B cell (primary cell): ENCODE measurements at regions not wholly inside any gene's neighbourhood (a gene's known extent, or its start where the extent isn't known, plus 50 kb on each side); places are given as distances from the start of the nearest gene placed in this dataset.
"Not testable (repeated sequence)": the region's sequence is repeated elsewhere in the genome, so short reads cannot be mapped to it uniquely, and the experiment has no call there.

Source experiments
- ATAC-seq: fragments of 200-7000 bp; cut with Tn5 transposase; one replicate; pipeline ENCODE4 v1.10.0; 2021; ENCODE audit warnings: low read depth, mild to moderate bottlenecking, moderate number of reproducible peaks, moderate library complexity
- CTCF ChIA-PET: fragments of 350-600 bp; sonication (Branson Sonifier 250); formaldehyde crosslinking; loops from one replicate; lab custom pipeline; 2021; ENCODE audit warnings: antibody characterized with exemption, inconsistent platforms; lab: Charles Lee
- POLR2A ChIA-PET: fragments of 350-600 bp; sonication (Branson Sonifier 250); formaldehyde crosslinking; loops from one replicate; lab custom pipeline; 2021; ENCODE audit warnings: antibody characterized with exemption; lab: Charles Lee
- DNase-seq: peaks from one replicate; pipeline ENCODE4 v3.0.0; 2013
- H2AFZ ChIP-seq: 2 replicates; pipeline ENCODE4 v1.6.1; 2012; ENCODE audit warnings: mild to moderate bottlenecking, low read depth, low read length; ENCODE audit not compliant: insufficient read depth, poor library complexity, severe bottlenecking
- H3K27ac ChIP-seq, 2 donors: 1 replicate in 1 of 2; 2 replicates in 1 of 2; pipeline ENCODE4 v1.5.1; 2012 to 2013; ENCODE audit warnings: low read length in 2 of 2, mild to moderate bottlenecking in 2 of 2, moderate library complexity in 1 of 2
- H3K27me3 ChIP-seq, 4 experiments: fragments of 200-600 bp in 1 of 4; sonication (generic) in 1 of 4; replicated peaks in 1 of 4; 1 replicate in 2 of 4; 2 replicates in 2 of 4; pipeline versions ENCODE4 v1.6.1 to v1.7.0; 2013 to 2016; ENCODE audit warnings: low read length in 3 of 4, mild to moderate bottlenecking in 2 of 4, mixed read lengths in 1 of 4, moderate library complexity in 1 of 4; ENCODE audit not compliant: insufficient read depth in 4 of 4, control insufficient read depth in 3 of 4; ENCODE audit errors: control extremely low read depth in 1 of 4
- H3K36me3 ChIP-seq, 2 experiments: replicated peaks in 1 of 2; 1 replicate in 1 of 2; 2 replicates in 1 of 2; pipeline versions ENCODE4 v1.6.1 to v1.7.1; 2013; ENCODE audit warnings: low read length in 1 of 2; ENCODE audit not compliant: insufficient read depth in 2 of 2, control insufficient read depth in 1 of 2; ENCODE audit errors: control extremely low read depth in 1 of 2, extremely low read depth in 1 of 2
- H3K4me1 ChIP-seq, 2 donors: fragments of 200-600 bp in 1 of 2; sonication (generic) in 1 of 2; 1 replicate in 1 of 2; 2 replicates in 1 of 2; pipeline versions ENCODE4 v1.5.1 to v1.6.1; 2013 to 2017; ENCODE audit warnings: low read length in 2 of 2; ENCODE audit not compliant: control insufficient read depth in 2 of 2, insufficient read depth in 2 of 2
- H3K4me2 ChIP-seq: replicated peaks from 2 replicates; pipeline ENCODE3; 2012; ENCODE audit warnings: mild to moderate bottlenecking, low read depth, low read length; ENCODE audit not compliant: poor library complexity, severe bottlenecking
- H3K4me3 ChIP-seq, 5 experiments: fragments of 200-600 bp in 1 of 5; sonication (generic) in 1 of 5; 1 replicate in 3 of 5; 2 replicates in 2 of 5; pipeline versions ENCODE4 v1.5.1 to v1.7.0; 2011 to 2016; ENCODE audit warnings: low read length in 4 of 5, mild to moderate bottlenecking in 4 of 5, low read depth in 2 of 5, control low read depth in 1 of 5, moderate library complexity in 1 of 5; ENCODE audit not compliant: insufficient read depth in 1 of 5; ENCODE audit errors: control extremely low read depth in 1 of 5, extremely low read depth in 1 of 5
- H3K79me2 ChIP-seq: fragments of 200-600 bp; sonication (generic); one replicate; pipeline ENCODE4 v1.6.0; 2016; ENCODE audit warnings: low read length; ENCODE audit not compliant: control insufficient read depth, insufficient read depth
- H3K9ac ChIP-seq: fragments of 200-600 bp; sonication (generic); 2 replicates; pipeline ENCODE4 v1.6.1; 2017; ENCODE audit warnings: mild to moderate bottlenecking, low read length, moderate library complexity
- H3K9me3 ChIP-seq, 3 donors: one replicate each; pipeline versions ENCODE4 v1.6.1 to v1.7.1; 2013; ENCODE audit warnings: low read length in 2 of 3; ENCODE audit not compliant: control insufficient read depth in 2 of 3, insufficient read depth in 1 of 3; ENCODE audit errors: control extremely low read depth in 1 of 3
- H4K20me1 ChIP-seq: 2 replicates; pipeline ENCODE4 v1.6.0; 2012; ENCODE audit warnings: mild to moderate bottlenecking, low read length; ENCODE audit not compliant: insufficient read depth, control insufficient read depth, poor library complexity, severe bottlenecking
- H3K27ac Mint-ChIP-seq: one replicate; pipeline ENCODE4 v1.8.0; 2021; ENCODE audit warnings: mixed read lengths
- H3K27me3 Mint-ChIP-seq: one replicate; pipeline ENCODE4 v1.8.0; 2021; ENCODE audit warnings: mixed read lengths
- H3K4me1 Mint-ChIP-seq: one replicate; pipeline ENCODE4 v1.8.0; 2021; ENCODE audit warnings: mixed read lengths
- H3K4me3 Mint-ChIP-seq: one replicate; pipeline ENCODE4 v1.8.0; 2021; ENCODE audit warnings: mixed read lengths
- H3K9me3 Mint-ChIP-seq: one replicate; pipeline ENCODE4 v1.8.0; 2022; ENCODE audit warnings: mixed read lengths; ENCODE audit not compliant: insufficient read depth
- CTCF ChIP-seq: fragments of 200-600 bp; IDR thresholded peaks from one replicate; pipeline ENCODE4 v1.8.0; 2022; ENCODE audit warnings: antibody characterized with exemption, mild to moderate bottlenecking
- EZH2 ChIP-seq: IDR thresholded peaks from 2 replicates; pipeline ENCODE4 v1.6.1; 2012; ENCODE audit warnings: borderline replicate concordance, low read depth, mild to moderate bottlenecking, moderate library complexity, low read length; ENCODE audit not compliant: insufficient read depth, poor library complexity, severe bottlenecking
- WGBS: methylation state at CpG from one replicate; pipeline ENCODE4 v1.1.5; 2013; ENCODE audit warnings: missing lambda C conversion rate; ENCODE audit not compliant: insufficient coverage; 5-methylcytosine and 5-hydroxymethylcytosine counted together
- intact Hi-C: fragments of 100-400 bp; cut with micrococcal nuclease; formaldehyde crosslinking; loops from one replicate; pipeline ENCODE4 v1.10.0; 2022

DNA sequence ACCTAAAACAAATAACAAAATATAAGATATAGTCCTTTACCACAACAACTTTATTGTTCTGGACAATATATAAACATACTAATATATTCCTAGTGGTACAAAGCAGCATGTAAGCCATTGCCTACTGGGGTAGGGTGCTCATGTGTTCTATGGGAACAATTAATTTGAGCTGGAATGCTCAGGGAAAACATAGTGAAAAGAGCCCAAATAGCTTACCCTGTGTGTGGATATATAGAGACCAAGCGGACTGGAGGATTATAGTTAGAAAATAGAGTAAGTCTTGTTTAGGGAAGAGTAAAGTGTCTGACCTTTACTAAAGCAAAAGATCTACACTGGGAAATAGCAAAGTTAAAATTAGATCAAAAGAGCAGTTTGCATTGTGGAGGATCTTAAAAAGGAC is 64.8 kb downstream of the MAD2L1 start:
- H3K4me1 Mint-ChIP-seq = no peaks in the 10 kb centered on the region
- H3K9me3 Mint-ChIP-seq = no peaks in the 10 kb centered on the region
- TF ChIP-seq EZH2 (no peak), CTCF (no peak)
- Histone ChIP-seq H3K27me3 (no peaks in the 10 kb centered on the region), H3K27ac (no peak overlapping the region), H2AFZ (no peak overlapping the region), H3K79me2 (no peaks in the 10 kb centered on the region), H3K9me3 (no peaks in the 10 kb centered on the region), H3K4me1 (no peaks in the 10 kb centered on the region), H3K36me3 (no peaks in the 10 kb centered on the region), H3K9ac (no peak overlapping the region), H3K4me2 (no peak overlapping the region), H3K4me3 (no peak overlapping the region), H4K20me1 (no peaks in the 10 kb centered on the region)
- H3K27ac Mint-ChIP-seq = no peak overlapping the region
- ChIA-PET CTCF (no interaction called here), POLR2A (no interaction called here)
- ATAC-seq (no peak), DNase-seq (no peak)
- WGBS = no CpG with 5 or more reads among the region's 1 CpG
- no peak overlapping the region for H3K4me3 Mint-ChIP-seq
- intact Hi-C loops = no loop called here
- no peaks in the 10 kb centered on the region for H3K27me3 Mint-ChIP-seq

DNA sequence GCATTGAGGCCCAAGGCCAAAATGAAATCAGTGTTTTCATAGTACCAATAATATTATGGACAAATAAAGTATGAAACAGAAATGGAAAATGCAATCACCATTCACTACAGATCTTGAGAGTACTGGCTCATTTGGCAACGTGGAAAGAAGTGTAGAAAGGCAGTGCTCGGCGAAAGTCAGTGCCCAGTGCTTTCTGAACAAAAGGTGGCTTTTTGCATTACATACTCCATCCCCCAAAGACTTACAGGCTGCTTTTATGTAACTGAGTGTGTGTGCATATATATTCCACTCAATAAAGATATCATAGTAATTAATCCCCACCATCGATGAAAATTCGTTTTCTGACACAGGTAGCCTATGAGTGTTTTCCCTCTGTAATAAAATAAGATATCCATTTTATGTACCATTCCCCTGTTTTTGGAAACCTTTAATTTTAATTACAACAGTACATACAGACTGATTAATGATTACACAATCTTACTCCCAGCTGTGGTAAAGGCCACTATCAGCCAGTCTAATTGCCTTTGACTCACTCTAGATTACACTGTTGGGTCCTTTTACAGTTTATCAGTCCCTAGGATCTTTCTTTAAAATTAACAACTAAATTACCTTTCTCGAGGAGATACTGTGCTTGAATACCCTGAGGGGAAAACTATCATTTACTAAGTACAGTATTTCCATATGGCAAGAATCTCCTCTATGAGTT is 65.9 kb downstream of the MAD2L1 start:
- H4K20me1 ChIP-seq = no peaks in the 10 kb centered on the region
- no peak for DNase-seq
- no peak overlapping the region for H3K9ac ChIP-seq
- Mint-ChIP-seq H3K9me3 (no peaks in the 10 kb centered on the region), H3K4me3 (no peak overlapping the region), H3K4me1 (no peaks in the 10 kb centered on the region), H3K27me3 (no peaks in the 10 kb centered on the region), H3K27ac (no peak overlapping the region)
- H3K4me2 ChIP-seq = no peak overlapping the region
- no peak overlapping the region for H3K27ac ChIP-seq
- POLR2A ChIA-PET = no interaction called here
- no peak overlapping the region for H3K4me3 ChIP-seq
- no CpG with 5 or more reads among the region's 6 CpGs for WGBS
- no peak overlapping the region for H2AFZ ChIP-seq
- no peaks in the 10 kb centered on the region for H3K27me3 ChIP-seq
- H3K9me3 ChIP-seq = no peaks in the 10 kb centered on the region
- no peaks in the 10 kb centered on the region for H3K36me3 ChIP-seq
- no peaks in the 10 kb centered on the region for H3K4me1 ChIP-seq
- ATAC-seq = no peak
- TF ChIP-seq EZH2 = no peak
- TF ChIP-seq CTCF = no peak
- intact Hi-C loops = no loop called here
- CTCF ChIA-PET = no interaction called here
- H3K79me2 ChIP-seq = no peaks in the 10 kb centered on the region

- H3K4me1 Mint-ChIP-seq, H3K4me3 Mint-ChIP-seq, H3K27ac ChIP-seq, CTCF ChIA-PET, H3K27ac Mint-ChIP-seq, POLR2A ChIA-PET, H3K9me3 Mint-ChIP-seq, H3K36me3 ChIP-seq, H3K4me2 ChIP-seq, H3K9ac ChIP-seq, intact Hi-C loops, H3K9me3 ChIP-seq, H3K4me1 ChIP-seq, H3K27me3 ChIP-seq, H3K4me3 ChIP-seq, ATAC-seq, H2AFZ ChIP-seq, H3K27me3 Mint-ChIP-seq, H4K20me1 ChIP-seq, DNase-seq, H3K79me2 ChIP-seq: not testable (repeated sequence)
- WGBS = 86% methylated on average over 5 of the region's 10 CpGs
Measured at GRCh38 chr4:119996024-119996423, 70.6 kb downstream of the MAD2L1 start.
